Astrocyte of the cerebellum (primary cell): ENCODE measurements at regions not wholly inside any gene's neighbourhood (a gene's known extent, or its start where the extent isn't known, plus 50 kb on each side); places are given as distances from the start of the nearest gene placed in this dataset.

Source experiments
- DNase-seq: peaks from one replicate; pipeline ENCODE4 v3.0.0-alpha.2; 2011; ENCODE audit warnings: low read depth
- H3K4me3 ChIP-seq: 2 replicates; pipeline ENCODE4 v1.5.1; 2011; ENCODE audit warnings: mild to moderate bottlenecking, low read depth, low read length, moderate library complexity
- in situ Hi-C: cut with HindIII; loops from 2 replicates; pipeline ENCODE4 v1.10.0; 2017; ENCODE audit warnings: low sequenced_read_pairs
- TF ChIP-seq, protein P1 (sequence below): IDR thresholded peaks from 2 replicates; pipeline ENCODE4 v1.5.1; 2012; ENCODE audit warnings: low read length, low read depth, moderate library complexity, mild to moderate bottlenecking; ENCODE audit errors: missing control alignments

DNA sequence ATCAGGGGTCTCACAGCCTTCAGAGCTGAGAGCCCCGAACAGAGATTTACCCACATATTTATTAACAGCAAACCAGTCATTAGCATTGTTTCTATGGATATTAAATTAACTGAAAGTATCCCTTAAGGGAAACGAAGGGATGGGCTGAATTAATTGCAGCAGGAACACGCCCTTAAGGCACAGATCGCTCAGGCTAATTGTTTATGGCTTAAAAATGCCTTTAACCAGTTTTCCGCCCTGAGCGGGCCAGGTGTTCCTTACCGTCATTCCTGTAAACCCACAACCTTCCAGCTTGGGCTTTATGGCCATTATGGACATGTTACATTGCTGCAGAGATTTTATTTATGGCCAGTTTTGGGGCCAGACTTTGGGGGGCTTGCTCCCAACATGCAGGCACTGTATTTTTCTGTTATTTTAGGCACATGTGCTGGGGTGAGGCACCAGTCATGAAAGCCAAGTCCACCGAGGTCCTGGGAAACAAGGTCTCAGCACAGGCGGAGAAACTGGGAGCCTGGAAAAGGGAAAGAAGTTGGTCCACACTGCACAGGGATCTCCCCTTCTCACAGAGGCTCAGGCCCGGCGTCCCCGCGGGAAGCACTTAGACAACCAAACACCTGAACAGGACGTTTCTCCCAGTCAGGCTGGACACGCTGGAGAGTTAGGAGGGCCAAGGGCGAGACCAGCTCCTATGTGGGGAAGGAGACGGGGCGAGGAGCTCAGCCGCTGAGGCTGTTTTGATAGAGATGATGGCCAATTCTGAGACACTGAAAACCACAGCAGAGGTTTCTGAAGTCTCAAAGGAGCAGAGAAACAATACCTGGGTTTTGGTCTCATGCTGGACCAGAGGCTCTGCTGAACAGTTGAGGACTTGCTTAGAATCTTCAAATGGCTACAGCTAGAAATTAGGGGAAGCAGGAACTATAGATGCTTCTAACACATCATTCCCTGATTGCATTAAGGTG lies 86.7 kb downstream of the TMEM18 start:
- in situ Hi-C loops = no loop called here
- H3K4me3 ChIP-seq = no peak overlapping the region
- no peak for DNase-seq
- TF ChIP-seq, protein P1, sequence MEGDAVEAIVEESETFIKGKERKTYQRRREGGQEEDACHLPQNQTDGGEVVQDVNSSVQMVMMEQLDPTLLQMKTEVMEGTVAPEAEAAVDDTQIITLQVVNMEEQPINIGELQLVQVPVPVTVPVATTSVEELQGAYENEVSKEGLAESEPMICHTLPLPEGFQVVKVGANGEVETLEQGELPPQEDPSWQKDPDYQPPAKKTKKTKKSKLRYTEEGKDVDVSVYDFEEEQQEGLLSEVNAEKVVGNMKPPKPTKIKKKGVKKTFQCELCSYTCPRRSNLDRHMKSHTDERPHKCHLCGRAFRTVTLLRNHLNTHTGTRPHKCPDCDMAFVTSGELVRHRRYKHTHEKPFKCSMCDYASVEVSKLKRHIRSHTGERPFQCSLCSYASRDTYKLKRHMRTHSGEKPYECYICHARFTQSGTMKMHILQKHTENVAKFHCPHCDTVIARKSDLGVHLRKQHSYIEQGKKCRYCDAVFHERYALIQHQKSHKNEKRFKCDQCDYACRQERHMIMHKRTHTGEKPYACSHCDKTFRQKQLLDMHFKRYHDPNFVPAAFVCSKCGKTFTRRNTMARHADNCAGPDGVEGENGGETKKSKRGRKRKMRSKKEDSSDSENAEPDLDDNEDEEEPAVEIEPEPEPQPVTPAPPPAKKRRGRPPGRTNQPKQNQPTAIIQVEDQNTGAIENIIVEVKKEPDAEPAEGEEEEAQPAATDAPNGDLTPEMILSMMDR = no peak

DNA sequence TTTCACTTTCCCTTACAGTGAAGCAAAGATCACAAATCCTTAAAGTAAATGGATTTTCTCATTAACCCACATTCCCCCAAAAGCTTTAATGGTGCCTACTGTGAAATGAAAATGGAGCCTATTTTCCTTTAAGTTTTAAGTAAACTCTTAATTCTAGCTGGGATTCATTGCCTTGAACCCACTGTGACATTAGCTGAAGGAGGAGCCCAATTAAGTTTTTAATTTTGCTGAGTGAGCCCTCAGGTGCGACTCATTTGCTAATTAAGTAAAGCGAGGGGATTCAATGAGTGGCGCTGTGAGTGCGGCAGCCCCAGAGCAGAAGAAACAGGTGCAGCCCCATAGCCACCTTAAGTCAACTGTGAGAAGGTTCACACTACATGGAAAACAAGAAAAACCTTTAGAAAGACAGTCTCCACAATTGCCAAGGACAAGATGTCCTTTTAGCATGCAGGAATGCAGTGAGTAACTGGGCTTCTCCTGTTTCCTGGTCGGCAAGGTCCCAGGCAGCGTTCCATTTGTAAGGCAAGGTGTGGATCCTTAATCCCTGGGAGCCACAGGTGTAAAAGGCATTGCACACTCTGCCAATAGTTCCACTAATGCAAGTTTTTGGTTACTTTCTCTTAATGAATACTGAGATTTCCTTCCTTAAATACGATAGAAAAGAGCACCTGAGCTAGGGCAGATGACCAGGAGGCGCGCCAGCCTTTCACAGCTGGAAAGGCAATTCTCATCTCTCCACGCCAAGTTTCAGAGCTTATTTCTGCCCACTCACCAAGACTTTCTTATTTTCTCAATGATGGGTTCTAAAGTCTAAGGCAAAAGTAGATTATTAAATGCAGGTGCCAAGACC lies 87.7 kb downstream of the TMEM18 start:
- in situ Hi-C loops = no loop called here
- no peak overlapping the region for H3K4me3 ChIP-seq
- TF ChIP-seq, protein P1 = no peak
- no peak for DNase-seq

DNA sequence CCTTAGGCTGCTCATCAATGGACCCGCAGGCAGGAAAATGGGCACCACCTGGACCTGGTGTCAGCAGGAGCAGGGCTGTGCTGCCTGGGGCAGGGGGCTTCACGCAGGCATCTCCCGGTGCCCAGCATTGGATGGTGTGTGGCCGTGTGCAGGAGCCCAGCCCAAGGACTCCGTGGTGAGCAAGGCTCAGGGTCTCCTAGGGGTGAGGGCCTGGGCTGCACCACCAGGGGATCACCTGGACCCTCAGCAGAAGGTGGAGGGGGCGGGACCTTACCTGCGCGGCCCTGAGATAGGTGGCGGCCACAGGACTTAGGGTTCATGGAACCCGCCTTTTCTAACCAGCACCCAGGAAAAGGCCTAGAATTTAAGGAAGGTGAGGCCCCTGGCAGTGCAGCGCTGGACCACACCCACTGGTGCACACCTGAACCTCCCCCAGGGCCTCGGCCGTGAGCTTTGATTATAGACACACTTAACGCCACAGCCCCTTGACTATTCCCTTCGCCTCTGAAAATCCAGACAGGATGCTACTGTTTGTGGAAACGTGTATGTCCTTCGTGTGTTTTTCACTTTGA lies 89.0 kb downstream of the TMEM18 start:
- DNase-seq = no peak
- no peak overlapping the region for H3K4me3 ChIP-seq
- in situ Hi-C loops = no loop called here
- TF ChIP-seq, protein P1 = no peak

DNA sequence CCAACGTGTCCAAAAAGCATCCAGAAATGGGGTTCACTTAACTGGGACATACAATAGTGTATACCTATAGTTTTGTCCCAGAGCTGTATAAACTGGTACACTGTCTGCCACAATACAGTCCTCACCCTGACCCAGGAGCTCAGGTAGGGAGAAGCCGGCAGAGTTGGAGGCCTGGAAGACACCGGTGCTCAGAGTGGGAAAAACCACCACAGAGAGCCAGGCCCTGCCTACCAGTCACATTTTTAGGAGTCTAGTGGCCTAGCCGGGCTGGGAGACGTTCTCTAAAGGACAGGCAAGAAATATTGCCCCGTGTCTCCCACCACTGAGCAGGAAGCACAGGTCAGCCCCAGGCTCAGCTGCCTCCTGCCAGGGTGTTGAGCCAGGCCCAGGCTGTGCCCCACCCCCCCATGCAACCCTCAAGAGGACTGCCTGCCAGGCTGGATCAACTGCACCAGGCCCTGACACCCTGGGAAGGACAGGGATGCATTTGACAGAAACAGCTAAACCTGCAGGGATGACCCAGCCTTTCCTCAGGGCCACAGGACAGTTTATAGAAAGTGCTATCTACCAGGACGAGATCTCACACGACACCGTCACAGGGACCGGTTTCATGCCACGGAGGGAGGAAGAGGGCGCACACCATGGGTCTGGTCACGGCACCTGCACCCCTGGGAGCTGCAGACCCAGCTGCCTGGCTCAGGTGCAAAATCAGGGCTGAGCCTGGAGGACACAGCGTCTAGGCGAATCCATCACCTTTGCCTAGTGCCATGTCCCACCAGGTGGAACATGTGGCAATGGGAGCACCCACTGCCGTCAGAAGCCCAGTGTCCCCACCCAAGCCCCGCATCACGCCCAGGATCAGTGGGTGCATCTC lies 89.9 kb downstream of the TMEM18 start:
- in situ Hi-C loops = no loop called here
- TF ChIP-seq, protein P1 = no peak
- no peak for DNase-seq
- H3K4me3 ChIP-seq = no peak overlapping the region

DNA sequence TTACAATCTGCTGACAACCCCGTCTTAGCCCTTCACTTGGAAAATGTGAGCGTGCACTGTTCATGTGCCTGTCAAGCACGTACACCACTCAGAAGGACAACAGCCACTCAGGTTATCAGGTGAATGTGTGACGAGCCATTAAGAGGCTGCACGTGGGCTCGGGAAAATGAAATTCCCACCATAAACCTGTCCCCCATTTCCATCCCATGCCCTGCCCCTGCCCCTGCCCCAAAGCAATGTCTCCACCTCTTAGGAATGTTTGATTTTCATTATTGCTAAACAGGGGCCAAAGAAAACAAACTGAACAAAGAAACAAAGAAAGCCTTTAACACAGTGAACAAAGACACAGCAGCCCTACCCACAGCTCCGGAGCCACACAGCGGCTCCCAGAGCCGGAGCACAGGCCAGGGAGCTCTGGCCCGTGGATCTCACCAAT lies 90.5 kb downstream of the TMEM18 start:
- TF ChIP-seq, protein P1 = no peak
- in situ Hi-C loops = no loop called here
- DNase-seq = no peak
- H3K4me3 ChIP-seq = no peak overlapping the region
